Epithelial cell of esophagus (primary cell): ENCODE measurements at regions not wholly inside any gene's neighbourhood (a gene's known extent, or its start where the extent isn't known, plus 50 kb on each side); places are given as distances from the start of the nearest gene placed in this dataset.

Experiments used
- DNase-seq: peaks from one replicate; pipeline ENCODE4 v3.0.0; 2010; ENCODE audit warnings: low read depth
- H3K4me3 ChIP-seq: 2 replicates; pipeline ENCODE4 v1.5.1; 2011; ENCODE audit warnings: mild to moderate bottlenecking, low read length, control low read depth
- TF ChIP-seq, protein P1 (sequence below): IDR thresholded peaks from 2 replicates; pipeline ENCODE4 v1.5.1; 2011; ENCODE audit warnings: low read depth, mild to moderate bottlenecking, low read length, control low read depth, inconsistent platforms; ENCODE audit not compliant: insufficient read depth; ENCODE audit errors: missing control alignments

DNA sequence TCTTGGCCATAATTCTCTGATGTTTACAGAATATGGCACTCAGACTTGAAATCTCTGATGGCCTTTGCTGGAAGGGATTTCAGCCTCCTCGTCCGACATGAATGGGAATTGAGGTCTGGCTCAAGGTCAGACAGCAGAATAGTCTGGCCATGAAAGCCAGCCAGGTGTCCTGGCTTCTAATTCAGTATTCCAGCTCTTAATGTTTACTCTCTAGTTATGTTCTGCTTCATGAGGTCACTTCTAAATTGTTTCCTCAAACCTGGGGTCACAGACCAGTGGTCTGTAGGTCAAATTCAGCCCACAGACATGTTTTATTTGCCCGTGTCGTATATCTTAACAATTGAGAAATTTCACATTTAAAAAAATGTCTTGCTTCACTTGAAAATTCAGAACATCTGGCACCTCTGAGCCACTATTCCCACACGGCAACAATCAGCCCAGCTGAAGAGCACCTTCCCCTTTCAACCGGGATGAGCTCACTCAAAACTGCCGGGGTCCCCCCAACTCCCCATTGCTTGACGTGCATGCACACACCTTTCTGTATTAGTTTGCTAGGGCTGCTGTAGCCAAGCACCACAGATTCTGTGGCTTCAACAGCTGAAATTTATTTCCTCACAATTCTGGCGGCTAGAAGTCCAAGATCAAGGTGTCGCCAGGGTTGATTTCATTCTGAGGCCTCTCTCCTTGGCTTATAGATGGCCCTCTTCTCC is 243.5 kb downstream of the ENC1 start:
- H3K4me3 ChIP-seq, result no peak overlapping the region
- TF ChIP-seq, protein P1, sequence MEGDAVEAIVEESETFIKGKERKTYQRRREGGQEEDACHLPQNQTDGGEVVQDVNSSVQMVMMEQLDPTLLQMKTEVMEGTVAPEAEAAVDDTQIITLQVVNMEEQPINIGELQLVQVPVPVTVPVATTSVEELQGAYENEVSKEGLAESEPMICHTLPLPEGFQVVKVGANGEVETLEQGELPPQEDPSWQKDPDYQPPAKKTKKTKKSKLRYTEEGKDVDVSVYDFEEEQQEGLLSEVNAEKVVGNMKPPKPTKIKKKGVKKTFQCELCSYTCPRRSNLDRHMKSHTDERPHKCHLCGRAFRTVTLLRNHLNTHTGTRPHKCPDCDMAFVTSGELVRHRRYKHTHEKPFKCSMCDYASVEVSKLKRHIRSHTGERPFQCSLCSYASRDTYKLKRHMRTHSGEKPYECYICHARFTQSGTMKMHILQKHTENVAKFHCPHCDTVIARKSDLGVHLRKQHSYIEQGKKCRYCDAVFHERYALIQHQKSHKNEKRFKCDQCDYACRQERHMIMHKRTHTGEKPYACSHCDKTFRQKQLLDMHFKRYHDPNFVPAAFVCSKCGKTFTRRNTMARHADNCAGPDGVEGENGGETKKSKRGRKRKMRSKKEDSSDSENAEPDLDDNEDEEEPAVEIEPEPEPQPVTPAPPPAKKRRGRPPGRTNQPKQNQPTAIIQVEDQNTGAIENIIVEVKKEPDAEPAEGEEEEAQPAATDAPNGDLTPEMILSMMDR, result no peak
- DNase-seq, result no peak

DNA sequence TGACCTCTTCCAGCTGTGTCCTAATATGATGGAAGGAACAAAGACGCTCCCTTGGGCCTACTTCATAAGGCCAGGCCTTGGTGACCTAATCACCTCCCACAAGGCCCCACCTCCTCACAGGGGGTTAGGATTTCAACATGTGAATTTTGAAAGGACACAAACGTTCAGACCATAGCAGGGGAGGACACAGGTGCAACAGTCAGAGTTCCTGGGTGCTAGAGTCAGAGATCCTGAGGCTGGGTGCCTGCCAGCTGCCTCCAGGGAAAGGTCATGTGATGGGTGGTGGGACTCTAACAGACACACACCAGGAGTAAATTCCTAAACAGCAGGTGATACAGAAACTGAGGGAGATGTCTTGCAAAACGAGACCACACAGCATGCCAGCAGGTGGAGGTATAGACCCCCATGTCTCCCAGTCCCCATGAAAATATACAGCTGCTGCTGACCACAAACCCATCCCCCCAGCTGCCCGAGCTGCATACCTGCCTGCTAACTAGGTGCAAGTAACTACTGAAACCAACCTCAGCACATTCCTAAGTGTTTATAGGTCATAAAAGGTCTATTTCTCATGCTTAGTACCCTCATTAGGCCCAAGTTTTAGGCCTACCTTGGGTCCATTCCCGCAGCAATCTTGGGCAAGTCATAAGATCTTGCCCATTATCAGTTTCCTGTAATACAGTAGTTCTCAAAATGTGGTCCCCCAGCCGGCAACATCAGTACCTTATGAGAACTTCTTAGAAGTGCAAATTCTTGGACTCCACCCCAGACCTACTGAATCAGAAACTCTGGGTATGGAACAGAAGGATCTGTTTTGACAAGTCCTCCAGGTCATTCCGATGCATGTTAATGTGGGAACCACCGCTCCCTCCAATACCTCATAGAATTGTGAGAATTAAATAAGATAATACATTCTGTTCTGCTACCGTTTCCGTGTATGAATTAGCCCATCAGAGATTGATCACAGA is 245.3 kb downstream of the ENC1 start:
- peak; percentile 96 for DNase-seq
- TF ChIP-seq, protein P1, result peak; percentile 16
- no peak overlapping the region for H3K4me3 ChIP-seq

DNA sequence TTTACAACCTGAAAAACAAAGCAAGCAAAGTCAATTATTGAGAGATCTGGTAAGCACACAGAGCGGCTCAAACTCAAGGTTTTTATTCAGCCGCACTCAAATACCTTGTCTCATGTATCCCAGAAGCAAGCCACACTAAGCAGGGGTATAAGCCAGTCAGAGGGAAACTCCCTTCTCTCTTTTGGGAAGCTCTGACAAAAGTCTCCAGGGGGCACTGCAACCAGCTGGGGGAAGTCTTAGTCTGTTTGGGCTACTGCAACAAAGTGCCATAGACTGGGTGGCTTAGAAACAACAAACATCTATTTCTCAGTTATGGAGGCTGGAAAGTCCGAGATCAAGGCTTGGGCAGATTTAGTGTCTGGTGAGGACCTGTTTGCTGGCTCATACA is 246.0 kb downstream of the ENC1 start:
- TF ChIP-seq, protein P1, result no peak
- DNase-seq, result no peak
- H3K4me3 ChIP-seq, result no peak overlapping the region

DNA sequence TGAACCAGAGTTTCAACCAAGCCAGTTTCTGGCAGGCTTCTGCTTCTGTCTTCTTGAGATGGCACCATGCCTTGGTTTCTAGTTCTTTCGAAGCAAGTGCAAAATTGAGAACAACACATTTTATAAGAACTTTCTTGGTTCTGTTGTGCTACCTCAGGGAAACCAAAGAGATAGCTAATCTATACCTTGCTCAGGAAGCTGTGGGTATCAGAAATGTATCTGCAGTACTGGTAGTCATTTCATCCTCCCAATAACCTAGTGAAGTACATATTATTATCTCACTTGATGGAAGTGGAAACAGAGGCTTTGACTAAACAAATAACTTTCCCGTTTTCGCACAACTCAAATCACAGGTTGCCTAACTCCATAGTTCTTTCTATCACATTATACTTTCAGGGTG is 246.6 kb downstream of the ENC1 start:
- no peak for DNase-seq
- TF ChIP-seq, protein P1, result no peak
- H3K4me3 ChIP-seq, result no peak overlapping the region

DNA sequence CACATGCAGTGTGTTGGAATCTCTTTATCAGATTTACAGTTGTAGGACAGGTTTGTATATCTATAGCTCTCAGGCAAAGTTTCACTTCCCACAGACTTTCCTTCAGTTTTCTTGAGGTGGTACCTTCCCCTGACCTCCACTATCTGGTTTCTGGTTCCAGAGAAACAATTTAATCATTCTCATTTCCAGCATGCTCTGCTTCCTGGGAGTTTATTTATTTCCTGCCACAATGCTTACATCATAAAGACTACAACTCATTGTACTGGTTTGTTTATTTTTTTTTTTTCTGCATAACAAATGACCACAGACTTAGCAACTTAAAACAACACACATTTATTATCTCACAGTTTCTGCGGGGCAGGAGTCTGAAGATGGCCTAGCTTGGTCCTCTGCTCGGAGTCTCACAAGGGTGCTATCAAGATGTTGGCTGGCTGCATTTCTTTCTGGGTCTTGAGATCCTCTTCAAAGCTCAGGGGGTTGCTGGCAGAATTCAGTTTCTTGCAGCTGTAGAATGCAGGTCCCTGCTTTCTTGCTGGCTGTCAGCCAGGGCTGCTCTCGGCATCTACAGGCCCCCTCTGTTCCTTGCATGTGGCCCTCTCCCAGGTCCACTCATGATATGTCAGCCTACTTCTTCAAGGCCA is 247.7 kb downstream of the ENC1 start:
- TF ChIP-seq, protein P1, result no peak
- H3K4me3 ChIP-seq, result no peak overlapping the region
- peak; percentile 51 for DNase-seq

DNA sequence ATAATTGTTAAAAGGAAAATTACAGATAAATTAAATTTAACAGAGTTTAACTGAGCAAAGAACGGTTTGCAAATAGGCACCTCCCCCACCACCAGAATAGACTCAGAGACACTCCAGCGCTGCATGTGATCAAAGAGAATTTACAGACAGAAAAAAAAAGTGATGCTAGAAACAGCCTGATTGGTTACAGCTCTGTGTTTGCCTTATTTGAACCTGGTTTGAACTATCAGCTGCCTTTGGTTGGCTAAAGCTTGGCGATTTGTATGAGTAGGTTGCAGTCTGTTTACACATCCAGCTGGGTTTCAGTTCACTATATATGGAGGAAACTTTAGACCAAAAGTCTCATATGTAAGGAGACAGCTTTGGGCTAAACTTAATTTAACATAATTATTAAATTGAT is 249.1 kb downstream of the ENC1 start:
- DNase-seq, result no peak
- H3K4me3 ChIP-seq, result no peak overlapping the region
- TF ChIP-seq, protein P1, result no peak
